ENCODE measurements at regions not wholly inside any gene's neighbourhood (a gene's known extent, or its start where the extent isn't known, plus 50 kb on each side); places are given as distances from the start of the nearest gene placed in this dataset.

DNA sequence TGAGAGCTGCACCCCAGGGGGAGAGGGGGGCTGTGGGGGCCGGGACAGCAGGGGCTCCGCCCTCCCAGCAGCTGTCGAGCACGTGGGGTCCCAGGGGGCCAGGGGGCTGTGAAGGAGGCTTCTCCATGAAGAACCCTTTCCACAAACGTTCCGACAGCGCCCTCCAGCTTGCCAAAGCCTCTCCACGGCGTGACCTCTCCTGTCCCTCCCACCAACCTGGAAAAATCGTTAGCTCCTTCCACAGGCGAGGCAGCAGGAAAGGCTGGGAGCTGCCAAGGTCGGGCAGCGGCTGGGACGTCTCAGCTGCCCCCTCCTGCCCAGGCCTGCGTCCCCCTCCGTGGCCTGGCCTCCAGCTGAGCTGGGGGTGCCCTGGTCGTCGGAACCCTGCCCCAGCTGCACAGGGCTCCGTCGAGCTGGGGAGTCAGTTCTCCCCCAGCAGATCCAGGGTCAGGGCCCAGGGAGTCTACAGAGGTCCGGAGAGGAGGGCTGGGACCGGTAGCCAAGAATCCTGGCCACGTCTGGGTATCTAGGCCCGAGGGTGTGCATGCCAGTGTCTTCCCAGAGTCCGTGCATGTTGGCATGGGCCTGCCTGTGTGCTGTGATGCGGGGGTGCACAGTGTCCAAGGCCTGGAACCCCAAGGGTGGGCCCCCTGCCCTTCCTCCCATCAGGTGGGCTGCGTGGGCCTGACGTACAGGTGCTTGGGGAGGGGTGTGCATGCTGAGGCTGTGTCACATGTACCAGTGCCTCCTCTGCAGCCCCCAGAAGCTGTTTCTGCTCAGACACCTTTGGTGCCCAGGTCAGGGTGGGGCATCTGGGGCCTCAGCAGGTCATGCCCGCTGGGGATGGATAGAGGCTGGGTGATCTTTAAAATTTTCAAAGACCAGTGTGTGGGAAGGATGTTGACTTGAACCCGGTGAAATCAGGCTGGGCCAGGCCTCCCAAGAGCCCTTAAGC lies 66.5 kb downstream of the UNCX start:
- H3K4me1 ChIP-seq, result no peaks in the 10 kb centered on the region
- H3K27ac ChIP-seq, result no peak overlapping the region
- WGBS (ENCODE audit: insufficient coverage, low coverage, low lambda C conversion rate, missing lambda C conversion rate), result 48% methylated on average over 5 of the region's 30 CpGs
- DNase-seq (peak in 1 of 3 donors; percentile 13), ATAC-seq (no peak)
- no peaks in the 10 kb centered on the region for H3K9me3 ChIP-seq
- no peak overlapping the region for H3K4me3 ChIP-seq
- no peaks in the 10 kb centered on the region for H3K27me3 ChIP-seq
- H3K36me3 ChIP-seq, result no peaks in the 10 kb centered on the region
- no peak for TF ChIP-seq POLR2A (IDR thresholded peaks at IDR 0.05)
- TF ChIP-seq, protein P1, sequence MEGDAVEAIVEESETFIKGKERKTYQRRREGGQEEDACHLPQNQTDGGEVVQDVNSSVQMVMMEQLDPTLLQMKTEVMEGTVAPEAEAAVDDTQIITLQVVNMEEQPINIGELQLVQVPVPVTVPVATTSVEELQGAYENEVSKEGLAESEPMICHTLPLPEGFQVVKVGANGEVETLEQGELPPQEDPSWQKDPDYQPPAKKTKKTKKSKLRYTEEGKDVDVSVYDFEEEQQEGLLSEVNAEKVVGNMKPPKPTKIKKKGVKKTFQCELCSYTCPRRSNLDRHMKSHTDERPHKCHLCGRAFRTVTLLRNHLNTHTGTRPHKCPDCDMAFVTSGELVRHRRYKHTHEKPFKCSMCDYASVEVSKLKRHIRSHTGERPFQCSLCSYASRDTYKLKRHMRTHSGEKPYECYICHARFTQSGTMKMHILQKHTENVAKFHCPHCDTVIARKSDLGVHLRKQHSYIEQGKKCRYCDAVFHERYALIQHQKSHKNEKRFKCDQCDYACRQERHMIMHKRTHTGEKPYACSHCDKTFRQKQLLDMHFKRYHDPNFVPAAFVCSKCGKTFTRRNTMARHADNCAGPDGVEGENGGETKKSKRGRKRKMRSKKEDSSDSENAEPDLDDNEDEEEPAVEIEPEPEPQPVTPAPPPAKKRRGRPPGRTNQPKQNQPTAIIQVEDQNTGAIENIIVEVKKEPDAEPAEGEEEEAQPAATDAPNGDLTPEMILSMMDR (IDR thresholded peaks at IDR 0.05), result no peak
- intact Hi-C loops (cut with DNase I), result no loop called here

DNA sequence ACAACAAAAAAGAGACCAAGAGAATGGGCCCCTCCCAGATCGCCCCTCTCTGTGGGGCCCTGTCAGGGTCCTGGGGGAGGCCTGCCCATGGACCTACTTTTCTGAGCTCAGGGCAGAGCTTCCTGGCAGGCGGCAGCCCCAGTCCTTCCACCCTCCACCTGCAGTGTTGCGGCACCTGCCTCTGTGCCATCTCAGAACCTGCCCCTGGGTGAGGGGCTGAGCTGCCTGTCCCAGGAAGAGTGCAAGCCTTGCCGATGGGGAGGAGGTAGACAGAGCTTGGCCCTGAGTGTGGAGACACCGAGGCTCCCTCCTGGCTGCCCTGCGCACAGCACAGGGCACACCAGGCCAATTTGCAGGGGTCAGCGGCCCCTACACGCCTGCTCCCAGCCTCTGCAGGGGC lies 67.5 kb downstream of the UNCX start:
- Histone ChIP-seq H3K36me3 (no peaks in the 10 kb centered on the region), H3K9me3 (no peaks in the 10 kb centered on the region), H3K4me1 (no peaks in the 10 kb centered on the region), H3K27me3 (no peaks in the 10 kb centered on the region), H3K4me3 (no peak overlapping the region), H3K27ac (no peak overlapping the region)
- TF ChIP-seq POLR2A (IDR thresholded peaks at IDR 0.05), result no peak
- TF ChIP-seq, protein P1 (IDR thresholded peaks at IDR 0.05), result no peak
- no peak for ATAC-seq
- WGBS (ENCODE audit: insufficient coverage, low coverage, low lambda C conversion rate, missing lambda C conversion rate), result 0% methylated on average over 1 of the region's 8 CpGs
- intact Hi-C loops (cut with DNase I), result no loop called here
- DNase-seq, result no peak

DNA sequence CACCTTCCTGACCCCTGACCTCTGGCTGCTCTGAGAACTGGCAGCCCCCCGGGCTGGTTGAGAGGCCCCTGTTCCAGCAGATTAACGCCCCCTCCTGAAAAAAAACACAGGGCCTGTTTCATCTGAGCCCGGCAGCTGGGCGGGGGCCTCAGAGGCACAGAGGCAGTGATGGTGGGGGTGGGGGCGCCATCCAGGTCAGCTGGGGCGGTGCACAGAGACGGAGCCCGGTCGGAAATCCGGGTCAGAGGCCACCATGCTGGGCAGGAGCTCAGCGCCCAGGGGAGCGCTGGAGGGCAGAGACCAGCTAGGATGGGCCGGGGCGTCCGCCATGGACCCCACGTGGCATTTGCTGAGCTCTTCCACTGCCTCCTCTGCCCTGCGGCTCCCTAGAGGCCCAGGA lies 68.0 kb downstream of the UNCX start:
- H3K4me1 ChIP-seq, result no peaks in the 10 kb centered on the region
- 31% methylated on average over 8 of the region's 17 CpGs for WGBS (ENCODE audit: insufficient coverage, low coverage, low lambda C conversion rate, missing lambda C conversion rate)
- no peak overlapping the region for H3K4me3 ChIP-seq
- no peaks in the 10 kb centered on the region for H3K27me3 ChIP-seq
- ATAC-seq, result no peak
- TF ChIP-seq, protein P1 (IDR thresholded peaks at IDR 0.05), result no peak
- TF ChIP-seq POLR2A (IDR thresholded peaks at IDR 0.05), result no peak
- no peak for DNase-seq
- intact Hi-C loops (cut with DNase I), result no loop called here
- no peaks in the 10 kb centered on the region for H3K36me3 ChIP-seq
- H3K9me3 ChIP-seq, result no peaks in the 10 kb centered on the region
- H3K27ac ChIP-seq, result no peak overlapping the region

DNA sequence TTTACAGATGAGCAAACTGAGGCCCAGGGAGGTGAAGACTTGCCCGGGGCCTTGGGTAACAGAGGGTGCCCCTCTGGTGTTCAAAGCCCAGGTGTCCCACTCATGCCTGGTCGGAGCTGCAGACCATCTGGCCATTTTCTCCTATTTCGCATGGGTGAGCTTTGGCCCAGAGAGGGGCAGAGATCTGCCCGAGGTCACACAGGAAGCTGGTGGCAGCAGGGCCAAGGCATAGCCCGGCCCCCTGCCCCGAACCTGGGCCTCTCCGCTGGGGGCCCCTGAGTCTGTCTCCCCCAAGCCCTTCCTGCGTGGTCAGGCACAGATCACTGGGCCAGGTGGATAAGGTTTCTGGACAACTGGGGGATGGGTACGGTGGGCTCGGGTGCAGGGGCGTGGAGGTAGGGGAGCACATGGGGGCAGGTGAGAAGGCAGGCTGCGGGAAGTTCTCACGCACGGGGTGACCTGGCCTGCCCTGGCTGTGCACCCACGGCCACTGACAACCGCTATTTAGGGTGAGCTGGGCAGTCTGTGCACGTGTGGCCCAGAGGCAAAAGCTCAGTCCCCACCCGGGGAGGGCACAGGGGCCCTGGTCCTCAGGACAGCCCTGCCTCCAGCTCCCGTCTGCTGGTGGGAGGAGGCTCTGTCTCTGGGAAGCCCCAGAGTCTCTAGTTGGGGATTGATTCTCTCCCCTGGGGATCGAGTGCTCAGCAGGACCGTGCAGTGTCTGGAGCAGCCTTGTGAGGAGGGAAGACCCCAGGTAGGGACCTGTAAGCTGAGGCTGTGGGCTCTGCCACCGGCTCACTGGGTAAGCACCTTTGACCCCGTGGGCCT lies 68.6 kb downstream of the UNCX start:
- WGBS (ENCODE audit: insufficient coverage, low coverage, low lambda C conversion rate, missing lambda C conversion rate), result 11% methylated on average over 3 of the region's 23 CpGs
- H3K27me3 ChIP-seq, result no peaks in the 10 kb centered on the region
- DNase-seq, result peak in 2 of 3 donors; percentile 13 to 36

More for the DNA sequence above, 68.6 kb downstream of the UNCX start:
- ATAC-seq, result no peak
- H3K27ac ChIP-seq, result no peak overlapping the region
- no peaks in the 10 kb centered on the region for H3K36me3 ChIP-seq
- no peaks in the 10 kb centered on the region for H3K9me3 ChIP-seq
- H3K4me1 ChIP-seq, result no peaks in the 10 kb centered on the region
- TF ChIP-seq POLR2A (IDR thresholded peaks at IDR 0.05), result no peak
- TF ChIP-seq, protein P1 (IDR thresholded peaks at IDR 0.05), result no peak
- intact Hi-C loops (cut with DNase I), result no loop called here
- H3K4me3 ChIP-seq, result no peak overlapping the region

All from right lobe of liver (tissue), 6 donors.